GM12878 (cell line): ENCODE measurements at regions not wholly inside any gene's neighbourhood (a gene's known extent, or its start where the extent isn't known, plus 50 kb on each side); places are given as distances from the start of the nearest gene placed in this dataset.

ENCODE experiments used
- ATAC-seq: fragments of 200-7000 bp; cut with Tn5 transposase; 3 replicates; pipeline ENCODE4 v1.9.1; 2020; ENCODE audit warnings: mild to moderate bottlenecking, moderate library complexity
- BruUV-seq: library from RNA; stranded (reverse); fragments of 400-500 nt; replicated peaks from 2 replicates; lab custom pipeline; 2021; lab: Mats Ljungman, UMichigan
- CTCF ChIA-PET: fragments of 300-600 bp; sonication (Branson Sonifier 250); formaldehyde crosslinking; extraction: SDS; loops from one replicate; lab custom pipeline; 2021; ENCODE audit warnings: inconsistent platforms; lab: Yijun Ruan, JAX
- POLR2A ChIA-PET: fragments of 350-600 bp; formaldehyde crosslinking; extraction: SDS; loops from one replicate; lab custom pipeline; 2021; ENCODE audit warnings: inconsistent platforms; lab: Charles Lee
- RAD21 ChIA-PET: fragments of 300-600 bp; sonication (Branson Sonifier 250); formaldehyde crosslinking; loops from one replicate; lab custom pipeline; 2023; ENCODE audit warnings: antibody characterized with exemption; ENCODE audit not compliant: unreplicated experiment; lab: Charles Lee
- SMC1A ChIA-PET: fragments of 300-600 bp; sonication (Branson Sonifier 250); formaldehyde crosslinking; loops from one replicate; lab custom pipeline; 2023; ENCODE audit not compliant: unreplicated experiment, uncharacterized antibody; lab: Charles Lee
- DNase-seq: peaks from one replicate; pipeline ENCODE4 v3.0.0-alpha.2; 2011; ENCODE audit warnings: low read depth, low spot score
- FAIRE-seq: peaks from 3 replicates; lab custom pipeline; 2011; peaks lifted over from hg19 to GRCh38; lab: Jason Lieb, UNC
- H2AFZ ChIP-seq: 2 replicates; pipeline ENCODE4 v1.6.0; 2011; ENCODE audit warnings: low read depth, low read length, control low read depth; ENCODE audit not compliant: control insufficient read depth
- H3K27ac ChIP-seq: 2 replicates; pipeline ENCODE4 v1.5.1; 2011; ENCODE audit warnings: control low read depth; ENCODE audit not compliant: control insufficient read depth, insufficient read depth
- H3K27me3 ChIP-seq, 2 experiments: replicated peaks in 1 of 2; 2 replicates each; pipeline versions ENCODE4 v1.6.0 to v1.6.1; 2011; ENCODE audit warnings: low read length in 1 of 2; ENCODE audit not compliant: control insufficient read depth in 2 of 2, insufficient read depth in 2 of 2
- H3K36me3 ChIP-seq, 2 experiments: 2 replicates each; pipeline ENCODE4 v1.5.1; 2011; ENCODE audit warnings: low read length in 1 of 2; ENCODE audit not compliant: control insufficient read depth in 2 of 2, insufficient read depth in 2 of 2
- H3K4me1 ChIP-seq: 2 replicates; pipeline ENCODE4 v1.6.1; 2011; ENCODE audit warnings: mild to moderate bottlenecking, low read length, moderate library complexity, mixed read lengths; ENCODE audit not compliant: control insufficient read depth, insufficient read depth
- H3K4me2 ChIP-seq: 2 replicates; pipeline ENCODE4 v1.6.0; 2011; ENCODE audit warnings: control low read depth; ENCODE audit not compliant: control insufficient read depth, insufficient read depth
- H3K4me3 ChIP-seq: fragments of 200-600 bp; sonication (generic); 2 replicates; pipeline ENCODE4 v1.5.1; 2016
- H3K79me2 ChIP-seq: 2 replicates; pipeline ENCODE4 v1.6.0; 2011; ENCODE audit warnings: low read length; ENCODE audit not compliant: control insufficient read depth, insufficient read depth
- H3K9ac ChIP-seq: 2 replicates; pipeline ENCODE4 v1.8.0; 2011; ENCODE audit warnings: low read length, control low read depth, mixed read lengths; ENCODE audit not compliant: control insufficient read depth, insufficient read depth
- H3K9me3 ChIP-seq: replicated peaks from 3 replicates; pipeline ENCODE4 v1.5.1; 2011; ENCODE audit warnings: mild to moderate bottlenecking, low read length; ENCODE audit not compliant: control insufficient read depth, insufficient read depth
- H4K20me1 ChIP-seq: 2 replicates; pipeline ENCODE4 v1.6.0; 2011; ENCODE audit not compliant: control insufficient read depth, insufficient read depth
- CEBPZ ChIP-seq: fragments of 150-350 bp; IDR thresholded peaks from 2 replicates; pipeline ENCODE4 v1.6.1; 2016; ENCODE audit warnings: low read depth, low read length
- CREB1 ChIP-seq: IDR thresholded peaks from 2 replicates; pipeline ENCODE4 v1.6.1; 2012; ENCODE audit warnings: low read depth, mild to moderate bottlenecking, inconsistent platforms
- ETV6 ChIP-seq, 2 experiments: fragments of 450-650 bp in 1 of 2; IDR thresholded peaks in 1 of 2; conservative IDR thresholded peaks in 1 of 2; 2 replicates each; pipeline ENCODE4 v1.6.1; 2014; ENCODE audit warnings: antibody characterized with exemption in 1 of 2, borderline replicate concordance in 1 of 2, low read depth in 1 of 2, mild to moderate bottlenecking in 1 of 2, moderate library complexity in 1 of 2
- HDAC2 ChIP-seq: fragments of 200-600 bp; sonication (generic); IDR thresholded peaks from 2 replicates; pipeline ENCODE4 v1.6.1; 2017
- HDGF ChIP-seq: fragments of 450-650 bp; IDR thresholded peaks from 2 replicates; pipeline ENCODE4 v1.6.1; 2016; ENCODE audit warnings: antibody characterized with exemption
- HSF1 ChIP-seq: fragments of 150-350 bp; IDR thresholded peaks from 2 replicates; pipeline ENCODE4 v1.6.1; 2014; ENCODE audit warnings: mild to moderate bottlenecking, low read depth, low read length
- IKZF2 ChIP-seq, 2 experiments: fragments of 450-650 bp; IDR thresholded peaks; 2 replicates each; pipeline ENCODE4 v1.6.1; 2017; ENCODE audit warnings: mild to moderate bottlenecking in 2 of 2, moderate library complexity in 2 of 2
- JUNB ChIP-seq: IDR thresholded peaks from 2 replicates; pipeline ENCODE4 v1.6.1; 2016; ENCODE audit warnings: antibody characterized with exemption, mild to moderate bottlenecking
- KAT2A ChIP-seq: conservative IDR thresholded peaks from 2 replicates; pipeline ENCODE4 v1.6.1; 2011; ENCODE audit warnings: low read depth, low read length; ENCODE audit not compliant: control insufficient read depth
- MEF2B ChIP-seq: fragments of 450-650 bp; IDR thresholded peaks from 2 replicates; pipeline ENCODE4 v1.6.1; 2018; ENCODE audit warnings: mild to moderate bottlenecking, moderate library complexity; ENCODE audit not compliant: partially characterized antibody, poor library complexity, severe bottlenecking
- POU2F2 ChIP-seq: IDR thresholded peaks from 3 replicates; pipeline ENCODE4 v1.6.1; 2011; ENCODE audit warnings: low read depth, mild to moderate bottlenecking, low read length, borderline replicate concordance
- RB1 ChIP-seq: fragments of 450-650 bp; formaldehyde crosslinking; IDR thresholded peaks from 2 replicates; pipeline ENCODE4 v1.6.1; 2017; ENCODE audit warnings: mild to moderate bottlenecking, borderline replicate concordance
- RELA ChIP-seq: fragments of 450-650 bp; IDR thresholded peaks from 2 replicates; pipeline ENCODE4 v1.8.0; 2014; ENCODE audit warnings: borderline replicate concordance; ENCODE audit not compliant: partially characterized antibody
- RFX5 ChIP-seq: IDR thresholded peaks from 2 replicates; pipeline ENCODE4 v1.6.1; 2011; ENCODE audit warnings: low read depth, low read length, improper control_type of control experiment
- SRF ChIP-seq, 2 experiments: IDR thresholded peaks; 2 replicates each; pipeline ENCODE4 v1.6.1; 2011; ENCODE audit warnings: low read depth in 2 of 2, low read length in 2 of 2, mild to moderate bottlenecking in 1 of 2, moderate library complexity in 1 of 2
- STAT3 ChIP-seq: IDR thresholded peaks from 2 replicates; pipeline ENCODE4 v1.6.1; 2011; ENCODE audit warnings: low read depth, low read length, improper control_type of control experiment
- TBL1XR1 ChIP-seq: IDR thresholded peaks from 2 replicates; pipeline ENCODE4 v1.6.1; 2012; ENCODE audit warnings: low read depth, low read length, improper control_type of control experiment
- ZNF274 ChIP-seq: IDR thresholded peaks from one replicate; pipeline ENCODE4 v1.8.0; 2011; ENCODE audit not compliant: insufficient read length, insufficient read depth
- WGBS: methylation state at CpG from one replicate; pipeline ENCODE4 v1.1.6; 2016; ENCODE audit warnings: low lambda C conversion rate; ENCODE audit not compliant: insufficient replicate concordance, insufficient coverage; ENCODE audit errors: missing lambda C conversion rate; 5-methylcytosine and 5-hydroxymethylcytosine counted together
- in situ Hi-C: fragments of 300-500 bp; cut with MboI; formaldehyde crosslinking; loops from 9 replicates; pipeline ENCODE4 v1.14.3; 2018; ENCODE audit warnings: mixed read lengths
- intact Hi-C: fragments of 100-400 bp; cut with micrococcal nuclease; formaldehyde crosslinking; loops from one replicate; pipeline ENCODE4 v1.14.2; 2022; ENCODE audit not compliant: unreplicated experiment

GRCh38 chr22:22098457-22099193 lies 116.0 kb upstream of the TOP3B start:
- H3K9me3 ChIP-seq: peaks cover 14% of the 10 kb centered on the region
- no peaks in the 10 kb centered on the region for H3K27me3 ChIP-seq
- no peak for FAIRE-seq
- BruUV-seq: TSS peak; percentile 95
- in situ Hi-C loops (no loop called here), intact Hi-C loops (loop anchor here (1.0 kb wide), 3 partner anchors 13 to 68 kb away; no protein-coding TSS in a partner anchor)
- H3K4me2 ChIP-seq: peak overlapping the region; percentile 53; the same call in 1 of the 2 replicates
- H3K36me3 ChIP-seq: no peaks in the 10 kb centered on the region
- no peaks in the 10 kb centered on the region for H3K79me2 ChIP-seq
- H3K9ac ChIP-seq: no peak overlapping the region
- H3K27ac ChIP-seq: peak overlapping the region; percentile 77
- ChIA-PET SMC1A (interaction anchor here (0.7 to 6.5 kb wide), 25 partner anchors 11 to 861 kb away, joined by 3 to 87 read pairs (median 7); no protein-coding TSS in a partner anchor), POLR2A (interaction anchor here (0.6 to 3.8 kb wide), 15 partner anchors 10 to 837 kb away, joined by 3 to 18 read pairs (median 3); no protein-coding TSS in a partner anchor), CTCF (interaction anchor here (0.9 to 6.9 kb wide), 23 partner anchors 12 to 859 kb away, joined by 3 to 92 read pairs (median 9); no protein-coding TSS in a partner anchor), RAD21 (interaction anchor here (0.7 to 5.2 kb wide), 21 partner anchors 12 to 1040 kb away, joined by 3 to 72 read pairs (median 5); no protein-coding TSS in a partner anchor)
- 0 out of 2 replicates have a peak overlapping the region, but pooled peaks have one; percentile 12 for H3K4me3 ChIP-seq
- WGBS: 0% methylated on average over 9 of the region's 9 CpGs
- DNase-seq: peak; percentile 37
- peaks cover 9% of the 10 kb centered on the region for H3K4me1 ChIP-seq
- peak overlapping the region; percentile 16; the same call in 1 of the 2 replicates for H2AFZ ChIP-seq
- H4K20me1 ChIP-seq: no peaks in the 10 kb centered on the region
- ATAC-seq: peak; percentile 73
- TF ChIP-seq ZNF274 (no peak), HSF1 (no peak), IKZF2 (IDR thresholded peaks at IDR 0.05) (peak; percentile 17 to 27; a peak in 1 of 4 replicates), STAT3 (no peak), KAT2A (no peak), HDAC2 (no peak), ETV6 (conservative IDR thresholded peaks at IDR 0.05 in 1 of 2, IDR thresholded peaks at IDR 0.05 in 1 of 2; ENCODE audit: borderline replicate concordance in 1 of 2, low read depth in 1 of 2) (0 out of 4 replicates have a peak, but pooled peaks of 1 of the 2 experiments have one; percentile 25), HDGF (no peak), CREB1 (no peak), RB1 (0 out of 2 replicates have a peak, but pooled peaks have one; percentile 31), CEBPZ (no peak), JUNB (no peak), RELA (no peak), SRF (IDR thresholded peaks at IDR 0.05; ENCODE audit: low read depth in 2 of 2, low read length in 2 of 2) (no peak), MEF2B (peak; percentile 40), POU2F2 (peak; percentile 89; the same call in 2 of the 3 replicates), RFX5 (no peak), TBL1XR1 (peak; percentile 40; the same call in 1 of the 2 replicates)
